ENCODE measurements at regions not wholly inside any gene's neighbourhood (a gene's known extent, or its start where the extent isn't known, plus 50 kb on each side); places are given as distances from the start of the nearest gene placed in this dataset.
A peak's percentile ranks its signal among the peaks of the same experiment; 100 is the strongest.

GRCh38 chr6:145137425-145137824 lies 597.9 kb downstream of the EPM2A start:
- intact Hi-C loops (cut with DNase I, micrococcal nuclease), result no loop called here
- Mint-ChIP-seq H3K4me1 (ENCODE audit: low read depth) (no peaks in the 10 kb centered on the region), H3K27ac (no peak overlapping the region), H3K9me3 (no peaks in the 10 kb centered on the region), H3K36me3 (ENCODE audit: low read depth) (no peaks in the 10 kb centered on the region), H3K27me3 (peaks cover 14% of the 10 kb centered on the region), H3K4me3 (no peak overlapping the region)
- Histone ChIP-seq H3K9me3 (ENCODE audit: control insufficient read depth in 1 of 2, insufficient read depth in 1 of 2, low read length in 2 of 2) (no peaks in the 10 kb centered on the region), H3K4me1 (ENCODE audit: insufficient read depth, low read length) (no peaks in the 10 kb centered on the region), H3K27ac (ENCODE audit: low read depth in 1 of 2, low read length in 2 of 2) (no peak overlapping the region), H3K4me3 (ENCODE audit: low read length) (no peak overlapping the region), H3K36me3 (ENCODE audit: insufficient read depth, low read length) (no peaks in the 10 kb centered on the region), H3K27me3 (ENCODE audit: control insufficient read depth in 1 of 2, insufficient read depth in 2 of 2, low read length in 2 of 2) (peaks cover 0 to 3% of the 10 kb centered on the region in 2 experiments)
- ATAC-seq (ENCODE audit: poor library complexity) (no peak), DNase-seq (no peak)
- TF ChIP-seq CTCF (IDR thresholded peaks at IDR 0.05), result no peak
- CTCF ChIA-PET, result no interaction called here
- POLR2A ChIA-PET, result no interaction called here

GRCh38 chr6:145138469-145139139 lies 596.7 kb downstream of the EPM2A start:
- H3K4me1 Mint-ChIP-seq (ENCODE audit: low read depth), result no peaks in the 10 kb centered on the region
- DNase-seq (no peak), ATAC-seq (ENCODE audit: poor library complexity) (no peak)
- H3K9me3 ChIP-seq (ENCODE audit: control insufficient read depth in 1 of 2, insufficient read depth in 1 of 2, low read length in 2 of 2), result no peaks in the 10 kb centered on the region
- no peak overlapping the region for H3K27ac Mint-ChIP-seq
- intact Hi-C loops (cut with DNase I, micrococcal nuclease), result no loop called here
- H3K27ac ChIP-seq (ENCODE audit: low read depth in 1 of 2, low read length in 2 of 2), result no peak overlapping the region
- no peaks in the 10 kb centered on the region for H3K9me3 Mint-ChIP-seq
- no peak overlapping the region for H3K4me3 ChIP-seq (ENCODE audit: low read length)
- H3K4me3 Mint-ChIP-seq, result no peak overlapping the region
- POLR2A ChIA-PET, result no interaction called here
- H3K4me1 ChIP-seq (ENCODE audit: insufficient read depth, low read length), result no peaks in the 10 kb centered on the region
- peaks cover 3 to 6% of the 10 kb centered on the region in 2 experiments for H3K27me3 ChIP-seq (ENCODE audit: control insufficient read depth in 1 of 2, insufficient read depth in 2 of 2, low read length in 2 of 2)
- H3K27me3 Mint-ChIP-seq, result peaks cover 22% of the 10 kb centered on the region
- TF ChIP-seq CTCF (IDR thresholded peaks at IDR 0.05), result no peak
- H3K36me3 Mint-ChIP-seq (ENCODE audit: low read depth), result no peaks in the 10 kb centered on the region
- H3K36me3 ChIP-seq (ENCODE audit: insufficient read depth, low read length), result no peaks in the 10 kb centered on the region
- CTCF ChIA-PET, result no interaction called here

GRCh38 chr6:145139140-145139850 lies 596.0 kb downstream of the EPM2A start:
- Mint-ChIP-seq H3K27ac (no peak overlapping the region), H3K36me3 (ENCODE audit: low read depth) (no peaks in the 10 kb centered on the region), H3K4me1 (ENCODE audit: low read depth) (no peaks in the 10 kb centered on the region), H3K27me3 (peaks cover 22% of the 10 kb centered on the region), H3K9me3 (no peaks in the 10 kb centered on the region), H3K4me3 (no peak overlapping the region)
- Histone ChIP-seq H3K9me3 (ENCODE audit: control insufficient read depth in 1 of 2, insufficient read depth in 1 of 2, low read length in 2 of 2) (no peaks in the 10 kb centered on the region), H3K36me3 (ENCODE audit: insufficient read depth, low read length) (no peaks in the 10 kb centered on the region), H3K27me3 (ENCODE audit: control insufficient read depth in 1 of 2, insufficient read depth in 2 of 2, low read length in 2 of 2) (peaks cover 3 to 6% of the 10 kb centered on the region in 2 experiments), H3K27ac (ENCODE audit: low read depth in 1 of 2, low read length in 2 of 2) (no peak overlapping the region), H3K4me3 (ENCODE audit: low read length) (no peak overlapping the region), H3K4me1 (ENCODE audit: insufficient read depth, low read length) (no peaks in the 10 kb centered on the region)
- TF ChIP-seq CTCF (IDR thresholded peaks at IDR 0.05), result no peak
- peak in 2 of 14 experiments; percentile 3 to 9 for DNase-seq
- ChIA-PET CTCF (no interaction called here), POLR2A (no interaction called here)
- ATAC-seq (ENCODE audit: poor library complexity), result no peak
- intact Hi-C loops (cut with DNase I, micrococcal nuclease), result no loop called here

All from CD4-positive, alpha-beta T cell (primary cell).